ENCODE measurements at regions not wholly inside any gene's neighbourhood (a gene's known extent, or its start where the extent isn't known, plus 50 kb on each side); places are given as distances from the start of the nearest gene placed in this dataset.

GRCh38 chr12:125634813-125635212 is 569.6 kb downstream of the AACS start:
- TF ChIP-seq, protein P1, sequence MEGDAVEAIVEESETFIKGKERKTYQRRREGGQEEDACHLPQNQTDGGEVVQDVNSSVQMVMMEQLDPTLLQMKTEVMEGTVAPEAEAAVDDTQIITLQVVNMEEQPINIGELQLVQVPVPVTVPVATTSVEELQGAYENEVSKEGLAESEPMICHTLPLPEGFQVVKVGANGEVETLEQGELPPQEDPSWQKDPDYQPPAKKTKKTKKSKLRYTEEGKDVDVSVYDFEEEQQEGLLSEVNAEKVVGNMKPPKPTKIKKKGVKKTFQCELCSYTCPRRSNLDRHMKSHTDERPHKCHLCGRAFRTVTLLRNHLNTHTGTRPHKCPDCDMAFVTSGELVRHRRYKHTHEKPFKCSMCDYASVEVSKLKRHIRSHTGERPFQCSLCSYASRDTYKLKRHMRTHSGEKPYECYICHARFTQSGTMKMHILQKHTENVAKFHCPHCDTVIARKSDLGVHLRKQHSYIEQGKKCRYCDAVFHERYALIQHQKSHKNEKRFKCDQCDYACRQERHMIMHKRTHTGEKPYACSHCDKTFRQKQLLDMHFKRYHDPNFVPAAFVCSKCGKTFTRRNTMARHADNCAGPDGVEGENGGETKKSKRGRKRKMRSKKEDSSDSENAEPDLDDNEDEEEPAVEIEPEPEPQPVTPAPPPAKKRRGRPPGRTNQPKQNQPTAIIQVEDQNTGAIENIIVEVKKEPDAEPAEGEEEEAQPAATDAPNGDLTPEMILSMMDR (conservative IDR thresholded peaks at IDR 0.05; ENCODE audit: low read length) = no peak
- TF ChIP-seq EZH2phosphoT487 (IDR thresholded peaks at IDR 0.05; ENCODE audit: borderline replicate concordance, low read depth, low read length) = no peak
